GM19043 (cell line): ENCODE measurements at regions not wholly inside any gene's neighbourhood (a gene's known extent, or its start where the extent isn't known, plus 50 kb on each side); places are given as distances from the start of the nearest gene placed in this dataset.
"Not testable (repeated sequence)": the region's sequence is repeated elsewhere in the genome, so short reads cannot be mapped to it uniquely, and the experiment has no call there.

Source experiments
- ATAC-seq: cut with Tn5 transposase; IDR thresholded peaks from one replicate; pipeline ENCODE4 v1.9.1; 2021; ENCODE audit warnings: low read depth; ENCODE audit not compliant: unreplicated experiment

- not testable (repeated sequence) for ATAC-seq
Measured at GRCh38 chr1:146654763-146655162, 283.4 kb upstream of the NBPF12 start.

- not testable (repeated sequence) for ATAC-seq
Measured at GRCh38 chr1:146645978-146646604, 292.0 kb upstream of the NBPF12 start.

GRCh38 chr1:146641534-146641933 lies 296.6 kb upstream of the NBPF12 start:
- ATAC-seq, result not testable (repeated sequence)

- not testable (repeated sequence) for ATAC-seq
Measured at GRCh38 chr1:146640671-146641070, 297.5 kb upstream of the NBPF12 start.

GRCh38 chr1:146630302-146630701 lies 307.8 kb upstream of the NBPF12 start:
- not testable (repeated sequence) for ATAC-seq

GRCh38 chr1:146618582-146618981 lies 319.5 kb upstream of the NBPF12 start:
- ATAC-seq, result not testable (repeated sequence)

GRCh38 chr1:146604681-146605080 lies 333.4 kb upstream of the NBPF12 start:
- ATAC-seq, result not testable (repeated sequence)

- ATAC-seq, result not testable (repeated sequence)
Measured at GRCh38 chr1:146600720-146601307, 337.3 kb upstream of the NBPF12 start.

GRCh38 chr1:146599906-146600305 lies 338.2 kb upstream of the NBPF12 start:
- not testable (repeated sequence) for ATAC-seq

- ATAC-seq, result not testable (repeated sequence)
Measured at GRCh38 chr1:146581229-146581628, 352.4 kb upstream of the NOTCH2NLA start.

- not testable (repeated sequence) for ATAC-seq
Measured at GRCh38 chr1:146567541-146567940, 338.7 kb upstream of the NOTCH2NLA start.

GRCh38 chr1:146558032-146558431 lies 329.2 kb upstream of the NOTCH2NLA start:
- not testable (repeated sequence) for ATAC-seq

GRCh38 chr1:146556405-146556804 lies 327.6 kb upstream of the NOTCH2NLA start:
- not testable (repeated sequence) for ATAC-seq

- not testable (repeated sequence) for ATAC-seq
Measured at GRCh38 chr1:146552414-146552813, 323.6 kb upstream of the NOTCH2NLA start.

GRCh38 chr1:146548684-146549083 lies 319.9 kb upstream of the NOTCH2NLA start:
- not testable (repeated sequence) for ATAC-seq

- not testable (repeated sequence) for ATAC-seq
Measured at GRCh38 chr1:146546189-146546588, 317.4 kb upstream of the NOTCH2NLA start.

- not testable (repeated sequence) for ATAC-seq
Measured at GRCh38 chr1:146537775-146538373, 309.1 kb upstream of the NOTCH2NLA start.

- ATAC-seq, result not testable (repeated sequence)
Measured at GRCh38 chr1:146536028-146536427, 307.2 kb upstream of the NOTCH2NLA start.

- not testable (repeated sequence) for ATAC-seq
Measured at GRCh38 chr1:146535575-146535974, 306.8 kb upstream of the NOTCH2NLA start.

- not testable (repeated sequence) for ATAC-seq
Measured at GRCh38 chr1:146530958-146531357, 302.1 kb upstream of the NOTCH2NLA start.

GRCh38 chr1:146522812-146523211 lies 294.0 kb upstream of the NOTCH2NLA start:
- not testable (repeated sequence) for ATAC-seq

- ATAC-seq, result not testable (repeated sequence)
Measured at GRCh38 chr1:146522345-146522744, 293.5 kb upstream of the NOTCH2NLA start.
